B cell (primary cell): ENCODE measurements at regions not wholly inside any gene's neighbourhood (a gene's known extent, or its start where the extent isn't known, plus 50 kb on each side); places are given as distances from the start of the nearest gene placed in this dataset.

Experiments used
- ATAC-seq: fragments of 200-7000 bp; cut with Tn5 transposase; one replicate; pipeline ENCODE4 v1.10.0; 2021; ENCODE audit warnings: low read depth, mild to moderate bottlenecking, moderate number of reproducible peaks, moderate library complexity
- CTCF ChIA-PET: fragments of 350-600 bp; sonication (Branson Sonifier 250); formaldehyde crosslinking; loops from one replicate; lab custom pipeline; 2021; ENCODE audit warnings: antibody characterized with exemption, inconsistent platforms; lab: Charles Lee
- POLR2A ChIA-PET: fragments of 350-600 bp; sonication (Branson Sonifier 250); formaldehyde crosslinking; loops from one replicate; lab custom pipeline; 2021; ENCODE audit warnings: antibody characterized with exemption; lab: Charles Lee
- DNase-seq: peaks from one replicate; pipeline ENCODE4 v3.0.0; 2013
- H2AFZ ChIP-seq: 2 replicates; pipeline ENCODE4 v1.6.1; 2012; ENCODE audit warnings: mild to moderate bottlenecking, low read depth, low read length; ENCODE audit not compliant: insufficient read depth, poor library complexity, severe bottlenecking
- H3K27ac ChIP-seq, 2 donors: 1 replicate in 1 of 2; 2 replicates in 1 of 2; pipeline ENCODE4 v1.5.1; 2012 to 2013; ENCODE audit warnings: low read length in 2 of 2, mild to moderate bottlenecking in 2 of 2, moderate library complexity in 1 of 2
- H3K27me3 ChIP-seq, 4 experiments: fragments of 200-600 bp in 1 of 4; sonication (generic) in 1 of 4; replicated peaks in 1 of 4; 1 replicate in 2 of 4; 2 replicates in 2 of 4; pipeline versions ENCODE4 v1.6.1 to v1.7.0; 2013 to 2016; ENCODE audit warnings: low read length in 3 of 4, mild to moderate bottlenecking in 2 of 4, mixed read lengths in 1 of 4, moderate library complexity in 1 of 4; ENCODE audit not compliant: insufficient read depth in 4 of 4, control insufficient read depth in 3 of 4; ENCODE audit errors: control extremely low read depth in 1 of 4
- H3K36me3 ChIP-seq, 2 experiments: replicated peaks in 1 of 2; 1 replicate in 1 of 2; 2 replicates in 1 of 2; pipeline versions ENCODE4 v1.6.1 to v1.7.1; 2013; ENCODE audit warnings: low read length in 1 of 2; ENCODE audit not compliant: insufficient read depth in 2 of 2, control insufficient read depth in 1 of 2; ENCODE audit errors: control extremely low read depth in 1 of 2, extremely low read depth in 1 of 2
- H3K4me1 ChIP-seq, 2 donors: fragments of 200-600 bp in 1 of 2; sonication (generic) in 1 of 2; 1 replicate in 1 of 2; 2 replicates in 1 of 2; pipeline versions ENCODE4 v1.5.1 to v1.6.1; 2013 to 2017; ENCODE audit warnings: low read length in 2 of 2; ENCODE audit not compliant: control insufficient read depth in 2 of 2, insufficient read depth in 2 of 2
- H3K4me2 ChIP-seq: replicated peaks from 2 replicates; pipeline ENCODE3; 2012; ENCODE audit warnings: mild to moderate bottlenecking, low read depth, low read length; ENCODE audit not compliant: poor library complexity, severe bottlenecking
- H3K4me3 ChIP-seq, 5 experiments: fragments of 200-600 bp in 1 of 5; sonication (generic) in 1 of 5; 1 replicate in 3 of 5; 2 replicates in 2 of 5; pipeline versions ENCODE4 v1.5.1 to v1.7.0; 2011 to 2016; ENCODE audit warnings: low read length in 4 of 5, mild to moderate bottlenecking in 4 of 5, low read depth in 2 of 5, control low read depth in 1 of 5, moderate library complexity in 1 of 5; ENCODE audit not compliant: insufficient read depth in 1 of 5; ENCODE audit errors: control extremely low read depth in 1 of 5, extremely low read depth in 1 of 5
- H3K79me2 ChIP-seq: fragments of 200-600 bp; sonication (generic); one replicate; pipeline ENCODE4 v1.6.0; 2016; ENCODE audit warnings: low read length; ENCODE audit not compliant: control insufficient read depth, insufficient read depth
- H3K9ac ChIP-seq: fragments of 200-600 bp; sonication (generic); 2 replicates; pipeline ENCODE4 v1.6.1; 2017; ENCODE audit warnings: mild to moderate bottlenecking, low read length, moderate library complexity
- H3K9me3 ChIP-seq, 3 donors: one replicate each; pipeline versions ENCODE4 v1.6.1 to v1.7.1; 2013; ENCODE audit warnings: low read length in 2 of 3; ENCODE audit not compliant: control insufficient read depth in 2 of 3, insufficient read depth in 1 of 3; ENCODE audit errors: control extremely low read depth in 1 of 3
- H4K20me1 ChIP-seq: 2 replicates; pipeline ENCODE4 v1.6.0; 2012; ENCODE audit warnings: mild to moderate bottlenecking, low read length; ENCODE audit not compliant: insufficient read depth, control insufficient read depth, poor library complexity, severe bottlenecking
- H3K27ac Mint-ChIP-seq: one replicate; pipeline ENCODE4 v1.8.0; 2021; ENCODE audit warnings: mixed read lengths
- H3K27me3 Mint-ChIP-seq: one replicate; pipeline ENCODE4 v1.8.0; 2021; ENCODE audit warnings: mixed read lengths
- H3K4me1 Mint-ChIP-seq: one replicate; pipeline ENCODE4 v1.8.0; 2021; ENCODE audit warnings: mixed read lengths
- H3K4me3 Mint-ChIP-seq: one replicate; pipeline ENCODE4 v1.8.0; 2021; ENCODE audit warnings: mixed read lengths
- H3K9me3 Mint-ChIP-seq: one replicate; pipeline ENCODE4 v1.8.0; 2022; ENCODE audit warnings: mixed read lengths; ENCODE audit not compliant: insufficient read depth
- EZH2 ChIP-seq: IDR thresholded peaks from 2 replicates; pipeline ENCODE4 v1.6.1; 2012; ENCODE audit warnings: borderline replicate concordance, low read depth, mild to moderate bottlenecking, moderate library complexity, low read length; ENCODE audit not compliant: insufficient read depth, poor library complexity, severe bottlenecking
- WGBS: methylation state at CpG from one replicate; pipeline ENCODE4 v1.1.5; 2013; ENCODE audit warnings: missing lambda C conversion rate; ENCODE audit not compliant: insufficient coverage; 5-methylcytosine and 5-hydroxymethylcytosine counted together
- intact Hi-C: fragments of 100-400 bp; cut with micrococcal nuclease; formaldehyde crosslinking; loops from one replicate; pipeline ENCODE4 v1.10.0; 2022
- TF ChIP-seq, protein P1 (sequence below): fragments of 200-600 bp; IDR thresholded peaks from one replicate; pipeline ENCODE4 v1.8.0; 2022; ENCODE audit warnings: antibody characterized with exemption, mild to moderate bottlenecking

GRCh38 chr18:14936313-14936712 lies 188.3 kb downstream of the ANKRD30B start:
- no CpG with 5 or more reads among the region's 4 CpGs for WGBS
- intact Hi-C loops = no loop called here
- no peak for ATAC-seq

GRCh38 chr18:14937271-14937670 lies 189.3 kb downstream of the ANKRD30B start:
- intact Hi-C loops = no loop called here

More at GRCh38 chr18:14936313-14936712, 188.3 kb downstream of the ANKRD30B start:
- no peaks in the 10 kb centered on the region for H3K79me2 ChIP-seq
- no peaks in the 10 kb centered on the region for H3K36me3 ChIP-seq
- peaks cover 0 to 23% (median 0%) of the 10 kb centered on the region in 3 donors for H3K9me3 ChIP-seq
- H3K27ac ChIP-seq = no peak overlapping the region
- H2AFZ ChIP-seq = no peak overlapping the region
- ChIA-PET POLR2A (no interaction called here), CTCF (no interaction called here)
- no peaks in the 10 kb centered on the region for H3K27me3 ChIP-seq
- TF ChIP-seq, protein P1, sequence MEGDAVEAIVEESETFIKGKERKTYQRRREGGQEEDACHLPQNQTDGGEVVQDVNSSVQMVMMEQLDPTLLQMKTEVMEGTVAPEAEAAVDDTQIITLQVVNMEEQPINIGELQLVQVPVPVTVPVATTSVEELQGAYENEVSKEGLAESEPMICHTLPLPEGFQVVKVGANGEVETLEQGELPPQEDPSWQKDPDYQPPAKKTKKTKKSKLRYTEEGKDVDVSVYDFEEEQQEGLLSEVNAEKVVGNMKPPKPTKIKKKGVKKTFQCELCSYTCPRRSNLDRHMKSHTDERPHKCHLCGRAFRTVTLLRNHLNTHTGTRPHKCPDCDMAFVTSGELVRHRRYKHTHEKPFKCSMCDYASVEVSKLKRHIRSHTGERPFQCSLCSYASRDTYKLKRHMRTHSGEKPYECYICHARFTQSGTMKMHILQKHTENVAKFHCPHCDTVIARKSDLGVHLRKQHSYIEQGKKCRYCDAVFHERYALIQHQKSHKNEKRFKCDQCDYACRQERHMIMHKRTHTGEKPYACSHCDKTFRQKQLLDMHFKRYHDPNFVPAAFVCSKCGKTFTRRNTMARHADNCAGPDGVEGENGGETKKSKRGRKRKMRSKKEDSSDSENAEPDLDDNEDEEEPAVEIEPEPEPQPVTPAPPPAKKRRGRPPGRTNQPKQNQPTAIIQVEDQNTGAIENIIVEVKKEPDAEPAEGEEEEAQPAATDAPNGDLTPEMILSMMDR = no peak
- no peak for TF ChIP-seq EZH2
- Mint-ChIP-seq H3K27me3 (no peaks in the 10 kb centered on the region), H3K4me1 (no peaks in the 10 kb centered on the region), H3K9me3 (no peaks in the 10 kb centered on the region), H3K27ac (no peak overlapping the region), H3K4me3 (no peak overlapping the region)
- no peak overlapping the region for H3K4me2 ChIP-seq
- H4K20me1 ChIP-seq = no peaks in the 10 kb centered on the region
- DNase-seq = no peak
- no peak overlapping the region for H3K4me3 ChIP-seq
- no peak overlapping the region for H3K9ac ChIP-seq
- H3K4me1 ChIP-seq = no peaks in the 10 kb centered on the region

More at GRCh38 chr18:14937271-14937670, 189.3 kb downstream of the ANKRD30B start:
- Histone ChIP-seq H2AFZ (no peak overlapping the region), H3K79me2 (no peaks in the 10 kb centered on the region), H3K4me1 (no peaks in the 10 kb centered on the region), H3K9me3 (peaks cover 0 to 25% (median 0%) of the 10 kb centered on the region in 3 donors), H3K27ac (no peak overlapping the region), H3K36me3 (no peaks in the 10 kb centered on the region), H3K27me3 (no peaks in the 10 kb centered on the region), H4K20me1 (no peaks in the 10 kb centered on the region), H3K9ac (no peak overlapping the region), H3K4me3 (no peak overlapping the region), H3K4me2 (no peak overlapping the region)
- 86% methylated on average over 6 of the region's 9 CpGs for WGBS
- ATAC-seq = no peak
- Mint-ChIP-seq H3K27me3 (no peaks in the 10 kb centered on the region), H3K4me1 (no peaks in the 10 kb centered on the region), H3K9me3 (no peaks in the 10 kb centered on the region), H3K4me3 (no peak overlapping the region), H3K27ac (no peak overlapping the region)
- no peak for TF ChIP-seq EZH2
- TF ChIP-seq, protein P1 = no peak
- ChIA-PET POLR2A (no interaction called here), CTCF (no interaction called here)
- no peak for DNase-seq
